ENCODE measurements at regions not wholly inside any gene's neighbourhood (a gene's known extent, or its start where the extent isn't known, plus 50 kb on each side); places are given as distances from the start of the nearest gene placed in this dataset.
"Not testable (repeated sequence)": the region's sequence is repeated elsewhere in the genome, so short reads cannot be mapped to it uniquely, and the experiment has no call there.

DNA sequence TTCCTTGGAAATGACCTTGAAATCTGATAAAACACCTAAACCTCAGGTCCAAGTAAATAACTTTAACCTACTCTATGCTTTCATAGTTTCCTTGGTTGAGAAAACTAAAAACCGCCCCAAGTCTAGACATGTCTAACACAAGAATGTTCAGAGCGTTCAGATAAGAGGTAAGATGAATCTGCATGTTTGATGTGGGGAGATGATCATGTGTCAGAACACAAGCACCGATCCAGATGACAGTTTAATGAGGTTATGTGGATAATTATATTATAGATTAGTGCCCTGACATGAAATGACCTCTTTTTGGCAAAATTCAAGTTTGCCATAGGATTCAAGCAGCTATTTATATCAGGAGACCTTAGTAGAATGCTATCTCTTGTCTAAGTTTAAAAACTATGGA lies 729.8 kb upstream of the SOX11 start:
- no peak for DNase-seq

DNA sequence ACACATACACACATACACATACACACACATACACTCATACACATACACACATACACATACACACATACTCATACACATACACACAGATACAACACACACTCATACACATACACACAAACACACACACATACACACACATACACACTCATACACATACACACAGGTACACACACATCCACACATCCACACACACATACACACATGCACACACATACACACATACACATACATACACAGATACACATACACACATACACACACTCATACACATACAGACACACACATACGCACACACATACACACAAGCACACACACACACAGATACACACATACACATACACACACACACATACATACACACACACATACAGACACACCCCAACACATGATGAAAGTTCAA lies 729.1 kb upstream of the SOX11 start:
- DNase-seq, result no peak

- no peak for DNase-seq
Measured at GRCh38 chr2:4964001-4964540, 728.1 kb upstream of the SOX11 start.

GRCh38 chr2:4964579-4964978 lies 727.6 kb upstream of the SOX11 start:
- no peak for DNase-seq

GRCh38 chr2:4965556-4966320 lies 726.4 kb upstream of the SOX11 start:
- DNase-seq, result no peak

DNA sequence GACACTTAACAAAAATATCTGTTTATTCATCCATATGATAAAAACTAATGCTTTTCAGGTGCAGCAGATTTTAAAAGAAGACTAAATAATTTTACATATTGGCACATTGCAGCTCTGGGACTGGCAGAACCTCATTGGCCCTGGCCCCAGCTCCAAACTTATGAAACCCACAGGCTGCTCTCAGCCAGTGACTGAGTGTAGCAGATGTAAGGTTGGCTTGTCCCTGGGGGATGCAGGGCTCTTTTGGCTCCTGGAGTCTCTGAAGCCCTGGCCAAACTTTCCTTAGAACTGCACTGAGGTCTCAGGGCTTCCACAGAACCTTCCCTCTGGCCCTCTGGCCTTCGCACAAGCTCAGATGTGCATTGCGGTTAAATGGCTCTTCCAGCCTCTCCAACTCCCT lies 725.0 kb upstream of the SOX11 start:
- DNase-seq, result no peak

DNA sequence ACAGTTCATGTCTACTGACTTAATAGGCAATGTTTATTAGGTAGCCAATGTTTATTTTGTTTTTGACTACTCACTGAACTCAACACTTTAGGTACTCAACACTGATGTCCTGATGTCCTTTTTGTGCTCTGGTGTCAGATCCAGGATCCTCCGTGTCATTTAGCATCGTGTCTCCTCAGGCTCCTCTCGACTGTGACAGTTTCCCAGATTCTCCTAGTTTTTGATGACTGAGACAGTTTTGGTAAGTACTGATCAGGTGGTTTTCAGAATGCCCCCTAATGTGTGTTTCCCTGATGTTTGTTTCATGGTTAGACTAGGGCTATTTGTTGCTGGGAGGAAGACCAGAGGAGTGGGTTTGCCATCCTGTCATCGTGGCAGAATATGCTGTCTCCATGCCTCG lies 719.7 kb upstream of the SOX11 start:
- no peak for DNase-seq

- no peak for DNase-seq
Measured at GRCh38 chr2:4973354-4973753, 718.8 kb upstream of the SOX11 start.

DNA sequence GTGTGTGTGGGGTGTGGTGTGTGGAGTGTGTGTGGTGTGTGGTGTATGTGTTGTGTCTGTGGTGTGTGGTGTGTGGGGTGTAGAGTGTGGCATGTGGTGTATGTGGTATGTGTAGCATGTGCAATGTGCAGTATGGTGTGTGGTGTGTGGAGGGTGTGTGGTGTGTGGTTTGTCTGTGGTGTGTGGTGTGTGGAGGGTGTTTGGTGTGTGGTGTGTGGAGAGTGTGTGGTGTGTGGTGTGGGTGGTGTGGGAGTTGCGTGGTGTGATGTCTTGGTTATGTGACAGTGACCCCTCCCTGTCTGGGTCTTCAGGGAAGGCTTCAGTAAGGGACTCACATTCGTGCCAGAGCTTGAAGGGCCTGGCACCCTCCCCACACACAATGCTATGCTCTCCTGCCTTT lies 718.2 kb upstream of the SOX11 start:
- DNase-seq, result no peak

DNA sequence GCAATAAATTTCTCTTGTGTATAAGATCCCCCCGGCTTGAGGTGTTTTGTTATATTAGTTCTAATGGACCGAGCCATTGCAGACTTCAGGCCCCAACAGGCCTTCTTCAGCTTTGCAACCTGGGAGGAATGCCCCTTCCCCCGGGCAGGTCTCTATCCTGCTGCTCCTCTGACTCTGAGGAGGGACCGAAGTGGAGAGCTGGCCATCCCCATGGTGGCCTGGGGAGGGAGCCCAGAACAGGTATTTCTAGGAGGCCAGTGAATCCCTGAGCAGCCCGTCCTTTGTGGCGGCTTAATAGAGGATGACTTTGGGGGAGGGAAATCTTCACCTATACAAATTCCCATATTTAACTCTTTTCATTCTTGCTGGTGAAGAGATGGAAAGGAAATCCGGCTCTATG lies 715.8 kb upstream of the SOX11 start:
- no peak for DNase-seq

- DNase-seq, result no peak
Measured at GRCh38 chr2:4979111-4979510, 713.1 kb upstream of the SOX11 start.

DNA sequence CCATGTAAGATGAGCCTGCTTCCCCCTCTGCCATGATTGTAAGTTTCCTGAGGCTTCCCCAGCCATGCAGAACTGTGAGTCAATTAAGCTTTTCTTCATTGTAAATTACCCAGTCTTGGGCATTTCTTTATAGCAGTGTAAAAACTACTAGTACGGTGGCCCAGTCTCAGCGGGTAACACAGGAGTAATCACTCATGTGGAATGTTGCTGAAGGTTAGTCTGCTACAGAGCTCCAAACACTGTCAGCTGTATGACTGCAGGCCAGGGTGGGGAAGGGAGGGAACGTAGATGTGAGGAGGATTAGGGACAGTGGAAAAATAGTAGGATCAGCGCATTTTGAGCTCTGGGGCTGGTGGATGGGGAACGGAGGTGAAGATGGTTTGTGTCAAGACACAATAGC lies 711.2 kb upstream of the SOX11 start:
- no peak for DNase-seq

DNA sequence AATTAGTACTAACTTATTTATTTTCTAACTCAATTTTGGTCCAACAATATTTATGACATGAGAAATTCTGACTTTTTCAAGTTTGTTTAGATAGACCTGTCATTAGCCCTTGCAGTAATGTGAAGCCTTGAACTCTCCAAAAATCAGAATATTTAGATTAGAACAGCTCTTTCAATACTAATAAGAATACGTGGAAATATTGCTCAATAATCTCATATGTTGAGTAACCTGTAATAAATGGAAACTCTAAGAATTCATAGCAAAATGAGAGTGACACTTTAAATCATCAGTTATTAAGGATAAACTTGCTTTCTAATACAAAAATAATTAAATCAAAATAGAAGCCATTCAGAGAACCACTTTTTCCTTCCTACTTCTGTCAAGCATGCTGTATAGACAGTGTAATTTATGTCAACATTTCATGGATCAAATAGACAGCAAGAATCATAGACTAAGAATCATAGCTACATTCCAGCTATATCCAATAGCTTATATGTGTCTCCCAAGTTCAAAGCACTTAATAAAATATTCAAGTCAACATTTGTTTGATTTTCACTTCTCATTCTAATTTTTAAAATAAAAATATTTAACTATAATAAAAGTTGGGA lies 710.3 kb upstream of the SOX11 start:
- DNase-seq, result no peak

- not testable (repeated sequence) for DNase-seq
Measured at GRCh38 chr2:4988444-4988843, 703.7 kb upstream of the SOX11 start.

GRCh38 chr2:4992226-4992625 lies 700.0 kb upstream of the SOX11 start:
- no peak for DNase-seq

GRCh38 chr2:4995466-4995865 lies 696.7 kb upstream of the SOX11 start:
- no peak for DNase-seq

DNA sequence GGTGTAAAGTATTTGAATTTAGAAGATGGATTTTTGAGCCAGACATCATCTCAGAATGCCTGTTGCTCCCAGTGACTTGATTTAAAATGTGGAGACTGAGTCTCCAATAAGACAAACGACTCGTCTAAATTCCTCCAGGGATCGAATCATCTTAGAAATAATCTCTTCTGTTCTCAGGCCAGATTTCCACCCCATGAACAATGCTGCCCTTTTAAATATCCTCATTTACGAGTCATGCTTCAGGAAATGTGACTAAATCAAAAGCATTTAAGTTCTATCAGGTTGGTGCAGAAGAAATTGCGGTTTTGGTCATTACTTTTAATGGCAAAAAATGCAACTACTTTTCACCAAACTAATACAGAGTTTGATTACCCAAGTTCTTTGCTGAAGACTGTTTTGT lies 684.6 kb upstream of the SOX11 start:
- DNase-seq, result no peak

- no peak for DNase-seq
Measured at GRCh38 chr2:5019324-5019723, 672.9 kb upstream of the SOX11 start.

GRCh38 chr2:5020116-5020875 lies 671.9 kb upstream of the SOX11 start:
- DNase-seq, result no peak

DNA sequence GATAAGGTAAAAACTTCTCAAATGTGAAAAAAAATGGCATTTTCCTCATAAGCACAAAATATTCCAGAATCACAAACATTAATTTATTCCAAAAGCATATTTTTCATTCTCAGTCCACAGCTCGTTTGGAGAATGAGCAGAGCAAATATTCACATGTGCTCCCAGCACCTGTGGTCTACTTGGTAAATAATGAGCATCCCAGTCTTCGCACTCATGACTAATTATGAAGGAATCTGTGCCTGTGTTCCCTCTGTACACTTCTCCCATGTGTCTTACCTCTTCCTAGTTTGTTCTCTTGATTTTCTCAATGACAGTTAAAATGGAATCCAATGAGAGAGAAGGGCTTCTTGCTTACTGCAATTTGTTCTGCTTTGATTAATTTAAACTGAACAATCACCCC lies 671.0 kb upstream of the SOX11 start:
- no peak for DNase-seq

DNA sequence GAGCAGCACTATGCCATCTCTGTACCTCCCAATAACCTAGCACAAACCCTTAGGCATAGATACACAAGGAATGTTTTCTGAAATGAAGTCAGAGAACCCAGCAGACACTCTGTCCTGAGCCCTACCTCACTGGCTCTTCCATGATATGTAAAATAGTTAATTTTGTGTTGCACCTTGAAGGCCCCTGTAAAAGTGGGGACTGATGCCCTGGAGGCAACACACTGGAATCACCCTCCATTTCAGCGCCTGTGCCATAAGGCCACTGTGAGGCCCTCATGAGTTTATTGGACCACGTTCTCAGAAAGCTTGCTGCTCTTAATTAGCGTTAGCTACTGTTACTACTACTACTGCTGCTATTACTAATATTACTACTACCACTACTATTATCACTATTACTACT lies 670.1 kb upstream of the SOX11 start:
- no peak for DNase-seq

DNA sequence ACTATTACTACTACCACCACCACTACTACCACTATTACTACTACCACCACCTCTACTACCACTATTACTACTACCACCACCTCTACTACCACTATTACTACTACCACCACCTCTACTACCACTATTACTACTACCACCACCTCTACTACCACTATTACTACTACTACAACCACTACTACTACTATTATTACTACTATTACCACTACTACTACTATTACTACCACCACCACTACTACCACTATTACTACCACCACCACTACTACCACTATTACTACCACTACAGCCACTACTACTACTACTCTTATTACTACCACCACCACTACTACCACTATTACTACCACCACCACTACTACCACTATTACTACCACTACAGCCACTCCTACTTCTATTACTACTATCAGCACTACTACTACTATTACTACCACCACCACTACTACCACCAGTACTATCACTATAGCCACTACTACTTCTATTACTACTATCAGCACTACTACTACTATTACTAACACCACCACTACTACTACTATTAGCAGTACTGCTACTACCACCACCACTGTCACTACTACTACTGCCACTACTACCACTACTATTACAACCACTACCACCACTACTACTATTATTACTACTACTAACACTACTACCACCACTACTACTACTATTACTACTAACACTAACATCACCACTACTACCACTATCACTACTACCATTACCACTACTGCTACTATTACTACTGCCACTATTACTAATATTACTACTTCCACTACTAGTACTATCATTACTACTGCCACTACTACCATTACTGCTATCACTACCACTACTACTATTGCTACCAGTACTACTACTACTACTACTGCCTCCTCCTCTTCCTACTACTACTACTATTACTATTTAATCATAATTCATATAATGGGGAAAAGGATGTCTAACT lies 669.2 kb upstream of the SOX11 start:
- DNase-seq, result not testable (repeated sequence)
